ENCODE measurements at regions not wholly inside any gene's neighbourhood (a gene's known extent, or its start where the extent isn't known, plus 50 kb on each side); places are given as distances from the start of the nearest gene placed in this dataset.
"Not testable (repeated sequence)": the region's sequence is repeated elsewhere in the genome, so short reads cannot be mapped to it uniquely, and the experiment has no call there.

DNA sequence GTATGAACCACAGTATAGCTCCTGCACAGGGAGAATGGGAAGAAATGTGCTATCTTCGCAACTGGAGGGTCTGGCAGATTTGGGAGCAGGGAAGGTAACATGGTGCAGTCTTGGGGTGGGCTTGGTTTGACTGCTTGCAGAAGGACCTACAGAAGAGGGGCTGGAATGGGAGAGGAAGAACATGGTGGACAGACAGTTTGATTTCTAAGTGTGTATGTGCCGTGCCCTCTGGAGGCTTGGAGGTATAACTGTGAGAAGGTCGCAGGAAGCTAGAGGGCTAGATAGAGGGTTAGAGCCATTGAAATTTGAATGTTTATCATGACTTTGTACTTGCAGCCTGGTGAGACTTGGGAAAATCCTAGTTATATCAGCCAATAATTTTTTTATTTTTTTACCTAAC, 169.2 kb downstream of the SQOR start:
- H3K27ac Mint-ChIP-seq (ENCODE audit: unreplicated experiment), result no peak overlapping the region
- CTCF ChIA-PET, result no interaction called here
- no peak for DNase-seq
- H3K4me3 Mint-ChIP-seq (ENCODE audit: low read depth, unreplicated experiment), result no peak overlapping the region
- no peaks in the 10 kb centered on the region for H3K4me1 Mint-ChIP-seq (ENCODE audit: low read depth, unreplicated experiment)
- intact Hi-C loops (cut with micrococcal nuclease; ENCODE audit: unreplicated experiment), result no loop called here
- H3K27me3 Mint-ChIP-seq (ENCODE audit: unreplicated experiment), result peaks cover 55% of the 10 kb centered on the region
- H3K9me3 Mint-ChIP-seq (ENCODE audit: low read depth, unreplicated experiment), result no peaks in the 10 kb centered on the region
- no peaks in the 10 kb centered on the region for H3K36me3 Mint-ChIP-seq (ENCODE audit: insufficient read depth, unreplicated experiment)
- TF ChIP-seq, protein P1, sequence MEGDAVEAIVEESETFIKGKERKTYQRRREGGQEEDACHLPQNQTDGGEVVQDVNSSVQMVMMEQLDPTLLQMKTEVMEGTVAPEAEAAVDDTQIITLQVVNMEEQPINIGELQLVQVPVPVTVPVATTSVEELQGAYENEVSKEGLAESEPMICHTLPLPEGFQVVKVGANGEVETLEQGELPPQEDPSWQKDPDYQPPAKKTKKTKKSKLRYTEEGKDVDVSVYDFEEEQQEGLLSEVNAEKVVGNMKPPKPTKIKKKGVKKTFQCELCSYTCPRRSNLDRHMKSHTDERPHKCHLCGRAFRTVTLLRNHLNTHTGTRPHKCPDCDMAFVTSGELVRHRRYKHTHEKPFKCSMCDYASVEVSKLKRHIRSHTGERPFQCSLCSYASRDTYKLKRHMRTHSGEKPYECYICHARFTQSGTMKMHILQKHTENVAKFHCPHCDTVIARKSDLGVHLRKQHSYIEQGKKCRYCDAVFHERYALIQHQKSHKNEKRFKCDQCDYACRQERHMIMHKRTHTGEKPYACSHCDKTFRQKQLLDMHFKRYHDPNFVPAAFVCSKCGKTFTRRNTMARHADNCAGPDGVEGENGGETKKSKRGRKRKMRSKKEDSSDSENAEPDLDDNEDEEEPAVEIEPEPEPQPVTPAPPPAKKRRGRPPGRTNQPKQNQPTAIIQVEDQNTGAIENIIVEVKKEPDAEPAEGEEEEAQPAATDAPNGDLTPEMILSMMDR (IDR thresholded peaks at IDR 0.05; ENCODE audit: unreplicated experiment), result no peak
- BruUV-seq (replicated peaks), result no TSS peak

DNA sequence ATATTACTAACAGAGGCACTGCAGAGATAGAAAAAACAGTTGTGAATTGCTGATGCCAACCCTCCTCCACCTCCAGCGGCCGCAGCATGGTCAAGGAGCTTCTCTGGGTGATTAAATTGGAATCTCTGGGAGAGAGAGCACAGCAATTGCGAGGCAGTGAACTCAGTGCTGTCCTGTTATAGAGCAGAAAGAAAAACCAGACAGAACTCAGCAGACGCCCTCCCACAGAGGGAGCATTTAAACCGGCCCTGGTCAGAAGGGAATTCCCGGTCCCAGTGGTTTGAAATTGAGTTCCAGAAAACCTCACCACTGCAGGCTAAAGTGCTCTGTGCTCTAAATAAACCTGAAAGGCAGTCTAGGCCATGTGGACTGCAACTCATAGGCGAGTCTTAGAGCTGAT, 175.4 kb downstream of the SQOR start:
- CTCF ChIA-PET, result no interaction called here
- BruUV-seq (replicated peaks), result no TSS peak
- no peak overlapping the region for H3K4me3 Mint-ChIP-seq (ENCODE audit: low read depth, unreplicated experiment)
- no peaks in the 10 kb centered on the region for H3K36me3 Mint-ChIP-seq (ENCODE audit: insufficient read depth, unreplicated experiment)
- H3K4me1 Mint-ChIP-seq (ENCODE audit: low read depth, unreplicated experiment), result no peaks in the 10 kb centered on the region
- no peaks in the 10 kb centered on the region for H3K9me3 Mint-ChIP-seq (ENCODE audit: low read depth, unreplicated experiment)
- no peak for DNase-seq
- TF ChIP-seq, protein P1 (IDR thresholded peaks at IDR 0.05; ENCODE audit: unreplicated experiment), result no peak
- no peak overlapping the region for H3K27ac Mint-ChIP-seq (ENCODE audit: unreplicated experiment)
- H3K27me3 Mint-ChIP-seq (ENCODE audit: unreplicated experiment), result peaks cover 42% of the 10 kb centered on the region
- intact Hi-C loops (cut with micrococcal nuclease; ENCODE audit: unreplicated experiment), result no loop called here

DNA sequence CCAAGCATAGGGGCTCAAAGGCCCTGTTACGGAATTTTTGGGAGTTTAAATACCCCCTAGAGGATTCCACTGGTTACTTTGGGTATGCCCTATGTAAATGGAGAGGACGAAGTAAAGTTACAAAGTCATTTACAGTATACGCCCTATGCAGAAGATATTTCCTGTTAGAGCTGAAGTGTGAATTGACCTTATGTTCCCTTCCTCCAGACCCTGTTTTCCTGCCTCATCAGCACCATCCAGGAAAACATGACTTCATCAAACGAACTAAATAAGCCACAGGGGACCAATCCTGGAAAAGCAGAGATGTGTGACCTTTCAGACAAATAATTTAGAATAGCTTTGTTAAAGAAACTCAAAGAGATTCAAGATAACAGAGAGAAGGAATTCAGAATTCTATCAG, 177.4 kb downstream of the SQOR start:
- no peaks in the 10 kb centered on the region for H3K9me3 Mint-ChIP-seq (ENCODE audit: low read depth, unreplicated experiment)
- TF ChIP-seq, protein P1 (IDR thresholded peaks at IDR 0.05; ENCODE audit: unreplicated experiment), result no peak
- H3K27me3 Mint-ChIP-seq (ENCODE audit: unreplicated experiment), result peaks cover 44% of the 10 kb centered on the region
- no TSS peak for BruUV-seq (replicated peaks)
- intact Hi-C loops (cut with micrococcal nuclease; ENCODE audit: unreplicated experiment), result no loop called here
- no peak for DNase-seq
- H3K4me3 Mint-ChIP-seq (ENCODE audit: low read depth, unreplicated experiment), result no peak overlapping the region
- CTCF ChIA-PET, result interaction anchor here (0.7 kb wide), 1 partner anchor 10 kb away, joined by 3 read pairs; no protein-coding TSS in a partner anchor
- no peaks in the 10 kb centered on the region for H3K4me1 Mint-ChIP-seq (ENCODE audit: low read depth, unreplicated experiment)
- H3K27ac Mint-ChIP-seq (ENCODE audit: unreplicated experiment), result no peak overlapping the region
- H3K36me3 Mint-ChIP-seq (ENCODE audit: insufficient read depth, unreplicated experiment), result no peaks in the 10 kb centered on the region

DNA sequence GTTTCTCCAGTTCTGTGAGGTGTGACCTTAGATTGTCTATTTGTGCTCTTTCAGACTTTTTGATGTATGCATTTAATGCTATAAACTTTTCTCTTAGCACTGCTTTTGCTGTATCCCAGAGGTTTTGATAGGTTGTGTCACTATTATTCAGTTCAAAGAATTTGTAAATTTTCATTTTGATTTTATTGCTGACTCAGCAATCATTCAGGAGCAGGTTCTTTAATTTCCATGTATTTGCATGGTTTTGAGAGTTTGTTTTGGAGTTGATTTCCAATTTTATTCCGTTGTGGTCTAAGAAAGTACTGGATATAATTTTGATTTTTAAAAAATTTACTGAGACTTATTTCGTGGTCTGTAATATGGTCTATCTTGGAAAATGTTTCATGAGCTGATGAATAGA, 182.7 kb downstream of the SQOR start:
- CTCF ChIA-PET; H3K36me3 Mint-ChIP-seq (ENCODE audit: insufficient read depth, unreplicated experiment); DNase-seq; intact Hi-C loops (cut with micrococcal nuclease; ENCODE audit: unreplicated experiment); H3K27ac Mint-ChIP-seq (ENCODE audit: unreplicated experiment); BruUV-seq (replicated peaks); H3K9me3 Mint-ChIP-seq (ENCODE audit: low read depth, unreplicated experiment); H3K4me1 Mint-ChIP-seq (ENCODE audit: low read depth, unreplicated experiment); H3K4me3 Mint-ChIP-seq (ENCODE audit: low read depth, unreplicated experiment): not testable (repeated sequence)
- peaks cover 19% of the 10 kb centered on the region for H3K27me3 Mint-ChIP-seq (ENCODE audit: unreplicated experiment)

DNA sequence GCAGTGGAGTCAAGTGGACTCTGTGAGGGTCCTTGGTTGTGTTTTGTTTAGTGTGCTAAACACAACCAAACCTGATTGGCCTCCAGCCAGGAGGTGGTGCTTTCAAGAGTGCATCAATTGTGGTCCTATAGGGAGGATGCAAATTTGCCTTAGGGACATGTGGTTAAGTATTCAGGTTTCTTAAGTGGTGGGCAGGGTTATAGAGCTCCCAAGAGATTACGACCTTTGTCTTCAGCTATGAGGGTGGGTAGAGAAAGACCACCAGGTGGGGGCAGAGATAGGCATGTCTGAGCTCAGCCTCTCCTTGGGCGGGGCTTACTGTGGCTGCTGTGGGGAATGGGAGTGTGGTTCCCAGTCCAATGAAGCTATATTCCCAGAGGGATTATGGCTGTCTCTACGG, 186.6 kb downstream of the SQOR start:
- Mint-ChIP-seq H3K4me3 (ENCODE audit: low read depth, unreplicated experiment) (no peak overlapping the region), H3K9me3 (ENCODE audit: low read depth, unreplicated experiment) (no peaks in the 10 kb centered on the region), H3K27ac (ENCODE audit: unreplicated experiment) (no peak overlapping the region), H3K4me1 (ENCODE audit: low read depth, unreplicated experiment) (no peaks in the 10 kb centered on the region), H3K36me3 (ENCODE audit: insufficient read depth, unreplicated experiment) (no peaks in the 10 kb centered on the region), H3K27me3 (ENCODE audit: unreplicated experiment) (peaks cover 19% of the 10 kb centered on the region)
- CTCF ChIA-PET, result no interaction called here
- DNase-seq, result no peak
- TF ChIP-seq, protein P1 (IDR thresholded peaks at IDR 0.05; ENCODE audit: unreplicated experiment), result no peak
- no TSS peak for BruUV-seq (replicated peaks)
- intact Hi-C loops (cut with micrococcal nuclease; ENCODE audit: unreplicated experiment), result no loop called here

DNA sequence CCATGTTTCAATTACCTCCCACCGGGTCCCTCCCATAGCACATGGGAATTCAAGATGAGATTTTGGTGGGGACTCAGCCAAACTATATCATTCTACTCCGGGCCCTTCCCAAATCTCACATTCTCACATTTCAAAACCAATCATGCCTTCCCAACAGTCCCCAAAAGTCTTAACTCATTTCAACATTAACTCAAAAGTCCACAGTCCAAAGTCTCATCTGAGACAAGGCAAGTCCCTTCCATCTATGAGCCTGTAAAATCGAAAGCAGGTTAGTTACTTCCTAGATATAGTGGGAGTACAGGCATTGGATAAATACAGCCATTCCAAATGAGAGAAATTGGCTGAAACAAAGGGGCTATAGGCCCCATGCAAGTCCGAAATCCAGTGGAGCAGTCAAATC, 188.1 kb downstream of the SQOR start:
- H3K36me3 Mint-ChIP-seq (ENCODE audit: insufficient read depth, unreplicated experiment); DNase-seq; intact Hi-C loops (cut with micrococcal nuclease; ENCODE audit: unreplicated experiment); H3K9me3 Mint-ChIP-seq (ENCODE audit: low read depth, unreplicated experiment); H3K27ac Mint-ChIP-seq (ENCODE audit: unreplicated experiment); H3K4me3 Mint-ChIP-seq (ENCODE audit: low read depth, unreplicated experiment); CTCF ChIA-PET; BruUV-seq (replicated peaks); H3K4me1 Mint-ChIP-seq (ENCODE audit: low read depth, unreplicated experiment): not testable (repeated sequence)
- peaks cover 25% of the 10 kb centered on the region for H3K27me3 Mint-ChIP-seq (ENCODE audit: unreplicated experiment)
